H9 (cell line): ENCODE measurements at regions not wholly inside any gene's neighbourhood (a gene's known extent, or its start where the extent isn't known, plus 50 kb on each side); places are given as distances from the start of the nearest gene placed in this dataset.

ENCODE experiments used
- DNase-seq: peaks from one replicate; pipeline ENCODE4 v3.0.0-alpha.2; 2017
- H2AFZ ChIP-seq: one replicate; pipeline ENCODE4 v1.6.1; 2013; ENCODE audit warnings: mild to moderate bottlenecking, low read length, control low read depth, moderate library complexity
- H2AK5ac ChIP-seq: 2 replicates; pipeline ENCODE4 v1.6.1; 2013; ENCODE audit warnings: low read length, control low read depth, mixed read lengths; ENCODE audit not compliant: insufficient read length
- H2BK120ac ChIP-seq: one replicate; pipeline ENCODE4 v1.6.1; 2013; ENCODE audit warnings: low read depth, mild to moderate bottlenecking, low read length, control low read depth, inconsistent platforms; ENCODE audit not compliant: poor library complexity, severe bottlenecking
- H2BK12ac ChIP-seq: 2 replicates; pipeline ENCODE4 v1.6.1; 2013; ENCODE audit warnings: low read length, control low read depth, mixed read lengths, low read depth; ENCODE audit not compliant: insufficient read length
- H2BK15ac ChIP-seq: 2 replicates; pipeline ENCODE4 v1.6.1; 2013; ENCODE audit warnings: low read depth, low read length, control low read depth
- H2BK20ac ChIP-seq: one replicate; pipeline ENCODE4 v1.6.1; 2013; ENCODE audit warnings: low read depth, mild to moderate bottlenecking, low read length, control low read depth, inconsistent platforms; ENCODE audit not compliant: poor library complexity, severe bottlenecking
- H2BK5ac ChIP-seq: 2 replicates; pipeline ENCODE4 v1.6.1; 2013; ENCODE audit warnings: low read length, control low read depth, mixed read lengths; ENCODE audit not compliant: insufficient read length
- H3K14ac ChIP-seq: 2 replicates; pipeline ENCODE4 v1.6.1; 2013; ENCODE audit warnings: low read length, control low read depth; ENCODE audit not compliant: insufficient read depth
- H3K18ac ChIP-seq: 2 replicates; pipeline ENCODE4 v1.6.1; 2013; ENCODE audit warnings: low read depth, mild to moderate bottlenecking, mixed read lengths, low read length, control low read depth; ENCODE audit not compliant: insufficient read length
- H3K23ac ChIP-seq: 2 replicates; pipeline ENCODE4 v1.6.1; 2013; ENCODE audit warnings: low read length, control low read depth, mixed read lengths, low read depth; ENCODE audit not compliant: insufficient read length
- H3K23me2 ChIP-seq: 2 replicates; pipeline ENCODE4 v1.6.1; 2013; ENCODE audit warnings: low read depth, mild to moderate bottlenecking, mixed read lengths, low read length, control low read depth; ENCODE audit not compliant: insufficient read length, poor library complexity, severe bottlenecking
- H3K27ac ChIP-seq: 2 replicates; pipeline ENCODE4 v1.5.1; 2013; ENCODE audit warnings: low read length, control low read depth, mixed read lengths, low read depth; ENCODE audit not compliant: insufficient read length
- H3K27me3 ChIP-seq: 2 replicates; pipeline ENCODE4 v1.6.1; 2013; ENCODE audit warnings: low read length, control low read depth, inconsistent platforms; ENCODE audit not compliant: insufficient read depth
- H3K4ac ChIP-seq: 2 replicates; pipeline ENCODE4 v1.6.1; 2013; ENCODE audit warnings: low read depth, mild to moderate bottlenecking, control low read depth, inconsistent platforms, low read length, moderate library complexity
- H3K4me1 ChIP-seq: 2 replicates; pipeline ENCODE4 v1.6.1; 2013; ENCODE audit warnings: low read length, control low read depth, inconsistent platforms; ENCODE audit not compliant: insufficient read depth
- H3K4me2 ChIP-seq: 2 replicates; pipeline ENCODE4 v1.6.1; 2013; ENCODE audit warnings: low read length, control low read depth, mixed read lengths; ENCODE audit not compliant: insufficient read length, insufficient read depth
- H3K56ac ChIP-seq: 2 replicates; pipeline ENCODE4 v1.6.1; 2013; ENCODE audit warnings: low read depth, mild to moderate bottlenecking, mixed read lengths, low read length, control low read depth; ENCODE audit not compliant: insufficient read length
- H3K79me1 ChIP-seq: 2 replicates; pipeline ENCODE4 v1.6.1; 2013; ENCODE audit warnings: low read depth, mild to moderate bottlenecking, moderate library complexity, low read length, control low read depth, inconsistent platforms; ENCODE audit not compliant: insufficient read depth, poor library complexity, severe bottlenecking
- H3K79me2 ChIP-seq: 2 replicates; pipeline ENCODE4 v1.6.1; 2013; ENCODE audit warnings: low read length, control low read depth, inconsistent platforms; ENCODE audit not compliant: insufficient read depth
- H3K9ac ChIP-seq: 2 replicates; pipeline ENCODE4 v1.6.1; 2013; ENCODE audit warnings: low read length, control low read depth, mixed read lengths; ENCODE audit not compliant: insufficient read length; ENCODE audit errors: extremely low read depth
- H3K9me3 ChIP-seq: one replicate; pipeline ENCODE4 v1.6.1; 2013; ENCODE audit warnings: low read depth, low read length, inconsistent platforms; ENCODE audit not compliant: control insufficient read depth
- H3T11ph ChIP-seq: one replicate; pipeline ENCODE4 v1.6.1; 2013; ENCODE audit warnings: mild to moderate bottlenecking, low read length, control low read depth, inconsistent platforms
- H4K20me1 ChIP-seq: one replicate; pipeline ENCODE4 v1.6.1; 2013; ENCODE audit not compliant: control insufficient read depth, insufficient read length, insufficient read depth
- H4K5ac ChIP-seq: 2 replicates; pipeline ENCODE4 v1.6.1; 2013; ENCODE audit warnings: low read depth, mild to moderate bottlenecking, mixed read lengths, low read length, control low read depth; ENCODE audit not compliant: insufficient read length
- H4K8ac ChIP-seq: replicated peaks from 2 replicates; pipeline ENCODE4 v1.6.1; 2013; ENCODE audit warnings: low read length, control low read depth, mixed read lengths, low read depth; ENCODE audit not compliant: insufficient read length
- H4K91ac ChIP-seq: 2 replicates; pipeline ENCODE4 v1.6.1; 2013; ENCODE audit warnings: low read depth, mild to moderate bottlenecking, moderate library complexity, mixed read lengths, low read length, control low read depth; ENCODE audit not compliant: insufficient read length
- H3K27ac Mint-ChIP-seq, 3 experiments: 2 replicates in 2 of 3; 3 replicates in 1 of 3; pipeline ENCODE4 v1.8.0; 2020 to 2021; ENCODE audit warnings: mixed read lengths in 3 of 3, mild to moderate bottlenecking in 1 of 3, moderate library complexity in 1 of 3
- H3K27me3 Mint-ChIP-seq: 2 replicates; pipeline ENCODE4 v1.8.0; 2021; ENCODE audit warnings: low read depth, mild to moderate bottlenecking, moderate library complexity, mixed read lengths
- H3K36me3 Mint-ChIP-seq, 3 experiments: 2 replicates in 2 of 3; 3 replicates in 1 of 3; pipeline ENCODE4 v1.8.0; 2020 to 2021; ENCODE audit warnings: low read depth in 3 of 3, mixed read lengths in 3 of 3; ENCODE audit not compliant: insufficient read depth in 1 of 3
- H3K4me1 Mint-ChIP-seq, 2 experiments: 2 replicates each; pipeline ENCODE4 v1.8.0; 2020; ENCODE audit warnings: mixed read lengths in 2 of 2
- H3K4me3 Mint-ChIP-seq, 2 experiments: 2 replicates in 1 of 2; 3 replicates in 1 of 2; pipeline ENCODE4 v1.8.0; 2020 to 2021; ENCODE audit warnings: mild to moderate bottlenecking in 2 of 2, mixed read lengths in 2 of 2, moderate library complexity in 1 of 2
- H3K9me3 Mint-ChIP-seq, 2 experiments: 2 replicates in 1 of 2; 3 replicates in 1 of 2; pipeline ENCODE4 v1.8.0; 2020; ENCODE audit warnings: mild to moderate bottlenecking in 2 of 2, mixed read lengths in 2 of 2, moderate library complexity in 1 of 2
- CTCF ChIP-seq: fragments of 200-600 bp; sonication (generic); conservative IDR thresholded peaks from 3 replicates; pipeline ENCODE4 v1.8.0; 2021; ENCODE audit warnings: antibody characterized with exemption, mild to moderate bottlenecking
- WGBS: extraction: QIAGEN DNeasy Blood & Tissue Kit; methylation state at CpG from one replicate; pipeline ENCODE4 v1.1.7; 2013; ENCODE audit warnings: missing lambda C conversion rate, low lambda C conversion rate, mixed read lengths; ENCODE audit not compliant: insufficient read length; ENCODE audit errors: extremely low coverage; 5-methylcytosine and 5-hydroxymethylcytosine counted together

GRCh38 chr3:35498506-35499210 is 140.7 kb upstream of the ARPP21 start:
- no peak overlapping the region for H3K27ac Mint-ChIP-seq
- no peak overlapping the region for H3K4ac ChIP-seq
- TF ChIP-seq CTCF: no peak
- no peak for DNase-seq
- no CpG with 5 or more reads among the region's 4 CpGs for WGBS
- H3K9ac ChIP-seq: no peak overlapping the region
- H4K91ac ChIP-seq: no peak overlapping the region
- no peaks in the 10 kb centered on the region for H3K36me3 Mint-ChIP-seq
- no peak overlapping the region for H3K18ac ChIP-seq
- H4K5ac ChIP-seq: no peak overlapping the region
- no peaks in the 10 kb centered on the region for H4K20me1 ChIP-seq
- H2AK5ac ChIP-seq: no peak overlapping the region
- H4K8ac ChIP-seq: no peak overlapping the region
- no peaks in the 10 kb centered on the region for H3K9me3 ChIP-seq
- no peak overlapping the region for H2BK120ac ChIP-seq
- no peak overlapping the region for H2BK5ac ChIP-seq
- no peak overlapping the region for H2BK20ac ChIP-seq
- no peaks in the 10 kb centered on the region for H3K23me2 ChIP-seq
- H3K23ac ChIP-seq: no peak overlapping the region
- H2AFZ ChIP-seq: no peak overlapping the region
- no peak overlapping the region for H2BK15ac ChIP-seq
- no peak overlapping the region for H3K14ac ChIP-seq
- H3K9me3 Mint-ChIP-seq: no peaks in the 10 kb centered on the region
- H3K4me3 Mint-ChIP-seq: no peak overlapping the region
- no peaks in the 10 kb centered on the region for H3K27me3 ChIP-seq
- H3K56ac ChIP-seq: no peak overlapping the region
- no peak overlapping the region for H3T11ph ChIP-seq
- no peak overlapping the region for H2BK12ac ChIP-seq
- H3K27me3 Mint-ChIP-seq: no peaks in the 10 kb centered on the region
- no peak overlapping the region for H3K27ac ChIP-seq
- H3K4me1 ChIP-seq: no peaks in the 10 kb centered on the region
- H3K79me1 ChIP-seq: no peaks in the 10 kb centered on the region
- no peaks in the 10 kb centered on the region for H3K79me2 ChIP-seq
- H3K4me2 ChIP-seq: no peak overlapping the region
- H3K4me1 Mint-ChIP-seq: peaks cover 5 to 6% of the 10 kb centered on the region in 2 experiments; a peak in 3 of 4 replicates
